Vagina (tissue), 2 donors: ENCODE measurements at regions not wholly inside any gene's neighbourhood (a gene's known extent, or its start where the extent isn't known, plus 50 kb on each side); places are given as distances from the start of the nearest gene placed in this dataset.

Experiments used
- CTCF ChIP-seq, 3 experiments: fragments of 450-650 bp in 2 of 3; fragments of 200-600 bp in 1 of 3; sonication (generic) in 1 of 3; IDR thresholded peaks; one replicate each; pipeline ENCODE4 v1.5.1; 2017 to 2019; ENCODE audit warnings: antibody characterized with exemption in 3 of 3, mild to moderate bottlenecking in 2 of 3, moderate library complexity in 2 of 3
- POLR2A ChIP-seq, 2 donors: fragments of 450-650 bp; IDR thresholded peaks; one replicate each; pipeline ENCODE4 v1.6.1; 2017; ENCODE audit warnings: antibody characterized with exemption in 2 of 2, mild to moderate bottlenecking in 2 of 2, moderate library complexity in 2 of 2
- POLR2AphosphoS5 ChIP-seq, 2 donors: sonication (generic); formaldehyde crosslinking; IDR thresholded peaks; one replicate each; pipeline ENCODE4 v1.9.0; 2017; ENCODE audit warnings: antibody characterized with exemption in 2 of 2, mild to moderate bottlenecking in 2 of 2, low read depth in 1 of 2; ENCODE audit not compliant: insufficient read depth in 1 of 2

GRCh38 chr2:187250137-187250536 is 197.9 kb downstream of the CALCRL start:
- no peak for TF ChIP-seq CTCF (IDR thresholded peaks at IDR 0.05)
- TF ChIP-seq POLR2AphosphoS5 (IDR thresholded peaks at IDR 0.05; ENCODE audit: insufficient read depth in 1 of 2, low read depth in 1 of 2): no peak
- TF ChIP-seq POLR2A (IDR thresholded peaks at IDR 0.05): no peak
